ENCODE measurements at regions not wholly inside any gene's neighbourhood (a gene's known extent, or its start where the extent isn't known, plus 50 kb on each side); places are given as distances from the start of the nearest gene placed in this dataset.

- Mint-ChIP-seq H3K27ac (no peak overlapping the region), H3K27me3 (no peaks in the 10 kb centered on the region), H3K4me1 (no peaks in the 10 kb centered on the region), H3K9me3 (peaks cover 5% of the 10 kb centered on the region), H3K4me3 (no peak overlapping the region), H3K36me3 (peaks cover 7% of the 10 kb centered on the region)
- no peak for DNase-seq
- CTCF ChIA-PET, result no interaction called here
Measured at GRCh38 chr11:95577716-95578460, 211.7 kb downstream of the FAM76B start.

- no peak for DNase-seq
- H3K27ac Mint-ChIP-seq, result no peak overlapping the region
- no peak overlapping the region for H3K4me3 Mint-ChIP-seq
- H3K9me3 Mint-ChIP-seq, result peaks cover 3% of the 10 kb centered on the region
- CTCF ChIA-PET, result no interaction called here
- H3K27me3 Mint-ChIP-seq, result no peaks in the 10 kb centered on the region
- peaks cover 4% of the 10 kb centered on the region for H3K36me3 Mint-ChIP-seq
- no peaks in the 10 kb centered on the region for H3K4me1 Mint-ChIP-seq
Measured at GRCh38 chr11:95576146-95576845, 213.3 kb downstream of the FAM76B start.

- Mint-ChIP-seq H3K4me1 (no peaks in the 10 kb centered on the region), H3K9me3 (peaks cover 1% of the 10 kb centered on the region), H3K4me3 (no peak overlapping the region), H3K36me3 (peaks cover 6% of the 10 kb centered on the region), H3K27ac (no peak overlapping the region), H3K27me3 (no peaks in the 10 kb centered on the region)
- no peak for DNase-seq
- CTCF ChIA-PET, result no interaction called here
Measured at GRCh38 chr11:95575517-95575916, 214.1 kb downstream of the FAM76B start.

- Mint-ChIP-seq H3K4me3 (no peak overlapping the region), H3K9me3 (peaks cover 18% of the 10 kb centered on the region), H3K27ac (no peak overlapping the region), H3K27me3 (no peaks in the 10 kb centered on the region), H3K36me3 (peaks cover 9% of the 10 kb centered on the region), H3K4me1 (no peaks in the 10 kb centered on the region)
- no peak for DNase-seq
- CTCF ChIA-PET, result no interaction called here
Measured at GRCh38 chr11:95571718-95572260, 217.8 kb downstream of the FAM76B start.

- peaks cover 18% of the 10 kb centered on the region for H3K9me3 Mint-ChIP-seq
- no peak overlapping the region for H3K27ac Mint-ChIP-seq
- H3K4me3 Mint-ChIP-seq, result no peak overlapping the region
- H3K27me3 Mint-ChIP-seq, result no peaks in the 10 kb centered on the region
- H3K4me1 Mint-ChIP-seq, result no peaks in the 10 kb centered on the region
- CTCF ChIA-PET, result no interaction called here
- DNase-seq, result no peak
- peaks cover 9% of the 10 kb centered on the region for H3K36me3 Mint-ChIP-seq
Measured at GRCh38 chr11:95570845-95571244, 218.7 kb downstream of the FAM76B start.

GRCh38 chr11:95569207-95569606 lies 220.4 kb downstream of the FAM76B start:
- Mint-ChIP-seq H3K4me1 (peaks cover 9% of the 10 kb centered on the region), H3K9me3 (peaks cover 18% of the 10 kb centered on the region), H3K36me3 (peaks cover 9% of the 10 kb centered on the region), H3K27me3 (no peaks in the 10 kb centered on the region), H3K4me3 (no peak overlapping the region), H3K27ac (no peak overlapping the region)
- CTCF ChIA-PET, result no interaction called here
- DNase-seq, result no peak

GRCh38 chr11:95568281-95568680 lies 221.3 kb downstream of the FAM76B start:
- CTCF ChIA-PET, result interaction anchor here (0.8 kb wide), 1 partner anchor 15 kb away, joined by 3 read pairs; no protein-coding TSS in a partner anchor
- no peak overlapping the region for H3K4me3 Mint-ChIP-seq
- H3K27me3 Mint-ChIP-seq, result no peaks in the 10 kb centered on the region
- H3K27ac Mint-ChIP-seq, result no peak overlapping the region
- peaks cover 18% of the 10 kb centered on the region for H3K9me3 Mint-ChIP-seq
- peaks cover 13% of the 10 kb centered on the region for H3K4me1 Mint-ChIP-seq
- peaks cover 9% of the 10 kb centered on the region for H3K36me3 Mint-ChIP-seq
- no peak for DNase-seq

- H3K4me1 Mint-ChIP-seq, result peaks cover 13% of the 10 kb centered on the region
- CTCF ChIA-PET, result interaction anchor here (0.8 kb wide), 1 partner anchor 15 kb away, joined by 3 read pairs; no protein-coding TSS in a partner anchor
- peaks cover 18% of the 10 kb centered on the region for H3K9me3 Mint-ChIP-seq
- peaks cover 9% of the 10 kb centered on the region for H3K36me3 Mint-ChIP-seq
- H3K4me3 Mint-ChIP-seq, result no peak overlapping the region
- no peak overlapping the region for H3K27ac Mint-ChIP-seq
- DNase-seq, result no peak
- no peaks in the 10 kb centered on the region for H3K27me3 Mint-ChIP-seq
Measured at GRCh38 chr11:95567685-95568084, 221.9 kb downstream of the FAM76B start.

GRCh38 chr11:95566211-95566610 lies 223.4 kb downstream of the FAM76B start:
- H3K9me3 Mint-ChIP-seq, result peaks cover 20% of the 10 kb centered on the region
- H3K27ac Mint-ChIP-seq, result no peak overlapping the region
- no peak for DNase-seq
- CTCF ChIA-PET, result interaction anchor here (1.1 to 1.7 kb wide), 3 partner anchors 9 to 414 kb away, joined by 3 to 4 read pairs (median 3); no protein-coding TSS in a partner anchor
- no peaks in the 10 kb centered on the region for H3K27me3 Mint-ChIP-seq
- H3K36me3 Mint-ChIP-seq, result peaks cover 9% of the 10 kb centered on the region
- peaks cover 13% of the 10 kb centered on the region for H3K4me1 Mint-ChIP-seq
- no peak overlapping the region for H3K4me3 Mint-ChIP-seq

GRCh38 chr11:95565724-95566141 lies 223.8 kb downstream of the FAM76B start:
- no peak overlapping the region for H3K27ac Mint-ChIP-seq

GRCh38 chr11:95563859-95564258 lies 225.7 kb downstream of the FAM76B start:
- CTCF ChIA-PET, result interaction anchor here (1.2 kb wide), 1 partner anchor 141 kb away, joined by 4 read pairs; no protein-coding TSS in a partner anchor
- Mint-ChIP-seq H3K4me3 (no peak overlapping the region), H3K27me3 (no peaks in the 10 kb centered on the region), H3K9me3 (peaks cover 9% of the 10 kb centered on the region), H3K36me3 (peaks cover 4% of the 10 kb centered on the region), H3K4me1 (peaks cover 13% of the 10 kb centered on the region), H3K27ac (no peak overlapping the region)
- no peak for DNase-seq

More at GRCh38 chr11:95565724-95566141, 223.8 kb downstream of the FAM76B start:
- Mint-ChIP-seq H3K9me3 (peaks cover 20% of the 10 kb centered on the region), H3K27me3 (no peaks in the 10 kb centered on the region), H3K4me3 (no peak overlapping the region), H3K36me3 (peaks cover 8% of the 10 kb centered on the region), H3K4me1 (peaks cover 13% of the 10 kb centered on the region)
- CTCF ChIA-PET, result interaction anchor here (1.3 to 1.7 kb wide), 2 partner anchors 9 to 15 kb away, joined by 3 to 4 read pairs; no protein-coding TSS in a partner anchor
- no peak for DNase-seq

- no peak for DNase-seq
- peaks cover 13% of the 10 kb centered on the region for H3K4me1 Mint-ChIP-seq
- H3K9me3 Mint-ChIP-seq, result peaks cover 5% of the 10 kb centered on the region
- no peaks in the 10 kb centered on the region for H3K27me3 Mint-ChIP-seq
- CTCF ChIA-PET, result interaction anchor here (1.2 kb wide), 1 partner anchor 142 kb away, joined by 4 read pairs; no protein-coding TSS in a partner anchor
- H3K36me3 Mint-ChIP-seq, result peaks cover 4% of the 10 kb centered on the region
- H3K4me3 Mint-ChIP-seq, result no peak overlapping the region
- H3K27ac Mint-ChIP-seq, result no peak overlapping the region
Measured at GRCh38 chr11:95563173-95563572, 226.4 kb downstream of the FAM76B start.

- DNase-seq, result no peak
- Mint-ChIP-seq H3K27ac (no peak overlapping the region), H3K4me3 (no peak overlapping the region), H3K9me3 (peaks cover 3% of the 10 kb centered on the region), H3K4me1 (peaks cover 14% of the 10 kb centered on the region), H3K36me3 (peaks cover 4% of the 10 kb centered on the region), H3K27me3 (no peaks in the 10 kb centered on the region)
- CTCF ChIA-PET, result interaction anchor here (1.0 kb wide), 1 partner anchor 110 kb away, joined by 3 read pairs; no protein-coding TSS in a partner anchor
Measured at GRCh38 chr11:95562196-95562921, 227.2 kb downstream of the FAM76B start.

- Mint-ChIP-seq H3K4me3 (no peak overlapping the region), H3K4me1 (peaks cover 28% of the 10 kb centered on the region), H3K36me3 (peaks cover 4% of the 10 kb centered on the region), H3K9me3 (peaks cover 3% of the 10 kb centered on the region), H3K27ac (no peak overlapping the region), H3K27me3 (no peaks in the 10 kb centered on the region)
- CTCF ChIA-PET, result no interaction called here
- no peak for DNase-seq
Measured at GRCh38 chr11:95559899-95560298, 229.7 kb downstream of the FAM76B start.

Measured in activated naive CD4-positive, alpha-beta T cell treated with anti-CD3 and anti-CD28 coated beads, Interleukin-2, amount 10 ng/mL, durations not matched to agents 7 days and 5 days (primary cell).